Breast epithelium (tissue), 4 donors: ENCODE measurements at regions not wholly inside any gene's neighbourhood (a gene's known extent, or its start where the extent isn't known, plus 50 kb on each side); places are given as distances from the start of the nearest gene placed in this dataset.

Experiments used
- DNase-seq, 2 donors: peaks; one replicate each; pipeline ENCODE4 v3.0.0-alpha.2; 2019; ENCODE audit warnings: low spot score in 2 of 2
- H3K27ac ChIP-seq, 2 donors: fragments of 200-600 bp; sonication (generic) in 1 of 2; one replicate each; pipeline ENCODE4 v1.5.1; 2016 to 2019; ENCODE audit warnings: mild to moderate bottlenecking in 1 of 2
- H3K27me3 ChIP-seq, 2 donors: fragments of 200-600 bp; sonication (generic) in 1 of 2; one replicate each; pipeline versions ENCODE4 v1.5.1 to v1.6.0; 2017 to 2019; ENCODE audit warnings: control low read depth in 1 of 2, mild to moderate bottlenecking in 1 of 2
- H3K36me3 ChIP-seq: fragments of 200-600 bp; one replicate; pipeline ENCODE4 v1.5.1; 2019
- H3K4me1 ChIP-seq, 2 donors: fragments of 200-600 bp; sonication (generic); one replicate each; pipeline ENCODE4 v1.5.1; 2016 to 2019; ENCODE audit warnings: control low read depth in 1 of 2
- H3K4me3 ChIP-seq, 3 donors: fragments of 200-600 bp; sonication (generic); 1 replicate in 2 of 3; 2 replicates in 1 of 3; pipeline ENCODE4 v1.5.1; 2016 to 2019; ENCODE audit warnings: mild to moderate bottlenecking in 3 of 3, moderate library complexity in 2 of 3
- H3K9me3 ChIP-seq, 2 donors: fragments of 200-600 bp; sonication (generic) in 1 of 2; one replicate each; pipeline ENCODE4 v1.5.1; 2016 to 2019; ENCODE audit warnings: control low read depth in 1 of 2
- CTCF ChIP-seq, 3 donors: fragments of 450-650 bp; IDR thresholded peaks; one replicate each; pipeline ENCODE4 v1.5.1; 2016 to 2017; ENCODE audit warnings: antibody characterized with exemption in 3 of 3, mild to moderate bottlenecking in 3 of 3, moderate library complexity in 3 of 3
- POLR2A ChIP-seq: fragments of 450-650 bp; IDR thresholded peaks from one replicate; pipeline ENCODE4 v1.6.1; 2016; ENCODE audit warnings: antibody characterized with exemption, mild to moderate bottlenecking, moderate library complexity
- POLR2AphosphoS5 ChIP-seq, 3 donors: sonication (generic); formaldehyde crosslinking; IDR thresholded peaks; one replicate each; pipeline ENCODE4 v1.6.1; 2017; ENCODE audit warnings: antibody characterized with exemption in 3 of 3
- intact Hi-C: fragments of 100-400 bp; cut with DNase I; formaldehyde crosslinking; loops from one replicate; pipeline ENCODE4 v1.15.1; 2023; ENCODE audit warnings: low total_unique reads

- no peaks in the 10 kb centered on the region for H3K9me3 ChIP-seq
- H3K4me1 ChIP-seq, result no peaks in the 10 kb centered on the region
- DNase-seq, result no peak
- no peaks in the 10 kb centered on the region for H3K27me3 ChIP-seq
- no peak overlapping the region for H3K4me3 ChIP-seq
- no peak overlapping the region for H3K27ac ChIP-seq
- no peak for TF ChIP-seq POLR2AphosphoS5 (IDR thresholded peaks at IDR 0.05)
- no peak for TF ChIP-seq CTCF (IDR thresholded peaks at IDR 0.05)
- TF ChIP-seq POLR2A, result no peak
- intact Hi-C loops, result no loop called here
- no peaks in the 10 kb centered on the region for H3K36me3 ChIP-seq
Observed at GRCh38 chr18:33851546-33852078, 273.6 kb downstream of the ASXL3 start.

GRCh38 chr18:33849731-33850130, 271.7 kb downstream of the ASXL3 start:
- Histone ChIP-seq H3K9me3 (no peaks in the 10 kb centered on the region), H3K4me3 (no peak overlapping the region), H3K27ac (no peak overlapping the region), H3K36me3 (no peaks in the 10 kb centered on the region), H3K27me3 (no peaks in the 10 kb centered on the region), H3K4me1 (no peaks in the 10 kb centered on the region)
- no peak for DNase-seq
- intact Hi-C loops, result no loop called here
- TF ChIP-seq CTCF (IDR thresholded peaks at IDR 0.05) (no peak), POLR2A (no peak)

- Histone ChIP-seq H3K27me3 (no peaks in the 10 kb centered on the region), H3K9me3 (no peaks in the 10 kb centered on the region), H3K27ac (no peak overlapping the region), H3K4me1 (no peaks in the 10 kb centered on the region), H3K4me3 (no peak overlapping the region), H3K36me3 (no peaks in the 10 kb centered on the region)
- intact Hi-C loops, result no loop called here
- no peak for TF ChIP-seq CTCF (IDR thresholded peaks at IDR 0.05)
- DNase-seq, result no peak
Observed at GRCh38 chr18:33844232-33844631, 266.2 kb downstream of the ASXL3 start.

GRCh38 chr18:33841221-33841967, 263.4 kb downstream of the ASXL3 start:
- Histone ChIP-seq H3K4me3 (no peak overlapping the region), H3K9me3 (no peaks in the 10 kb centered on the region), H3K27me3 (no peaks in the 10 kb centered on the region), H3K4me1 (no peaks in the 10 kb centered on the region), H3K36me3 (no peaks in the 10 kb centered on the region), H3K27ac (no peak overlapping the region)
- DNase-seq, result no peak
- intact Hi-C loops, result no loop called here
- TF ChIP-seq CTCF (IDR thresholded peaks at IDR 0.05) (no peak), POLR2AphosphoS5 (IDR thresholded peaks at IDR 0.05) (no peak), POLR2A (no peak)

GRCh38 chr18:33840212-33840593, 262.2 kb downstream of the ASXL3 start:
- intact Hi-C loops, result no loop called here

More at GRCh38 chr18:33840212-33840593, 262.2 kb downstream of the ASXL3 start:
- H3K27ac ChIP-seq, result no peak overlapping the region
- no peaks in the 10 kb centered on the region for H3K27me3 ChIP-seq
- no peaks in the 10 kb centered on the region for H3K4me1 ChIP-seq
- no peaks in the 10 kb centered on the region for H3K36me3 ChIP-seq
- DNase-seq, result no peak
- no peak overlapping the region for H3K4me3 ChIP-seq
- TF ChIP-seq CTCF (IDR thresholded peaks at IDR 0.05), result no peak
- TF ChIP-seq POLR2AphosphoS5 (IDR thresholded peaks at IDR 0.05), result no peak
- no peak for TF ChIP-seq POLR2A
- no peaks in the 10 kb centered on the region for H3K9me3 ChIP-seq
